DOHH2 (cell line): ENCODE measurements at regions not wholly inside any gene's neighbourhood (a gene's known extent, or its start where the extent isn't known, plus 50 kb on each side); places are given as distances from the start of the nearest gene placed in this dataset.

Source experiments
- H3F3A ChIP-seq: fragments of 200-600 bp; sonication (generic), shearing (Covaris generic); 2 replicates; pipeline ENCODE4 v1.6.0; 2016; ENCODE audit warnings: antibody characterized with exemption, mild to moderate bottlenecking; ENCODE audit not compliant: control insufficient read depth, insufficient read depth
- H3K27ac ChIP-seq: fragments of 200-600 bp; sonication (generic); 2 replicates; pipeline ENCODE4 v1.5.1; 2014; ENCODE audit warnings: low read depth, mild to moderate bottlenecking, low read length, moderate library complexity
- H3K27me3 ChIP-seq: fragments of 200-600 bp; sonication (generic); 2 replicates; pipeline ENCODE4 v1.6.1; 2014; ENCODE audit warnings: mild to moderate bottlenecking, low read length, mixed read lengths; ENCODE audit not compliant: control insufficient read depth
- H3K36me3 ChIP-seq: fragments of 200-600 bp; sonication (generic); 2 replicates; pipeline ENCODE4 v1.6.1; 2014; ENCODE audit warnings: mild to moderate bottlenecking, low read length, moderate library complexity, mixed read lengths; ENCODE audit not compliant: control insufficient read depth
- H3K4me1 ChIP-seq: fragments of 200-600 bp; sonication (generic); 2 replicates; pipeline ENCODE4 v1.6.1; 2014; ENCODE audit warnings: mild to moderate bottlenecking, low read length, mixed read lengths; ENCODE audit not compliant: control insufficient read depth
- H3K4me2 ChIP-seq: fragments of 200-600 bp; sonication (generic); 2 replicates; pipeline ENCODE4 v1.6.0; 2014; ENCODE audit warnings: mild to moderate bottlenecking, low read length, moderate library complexity
- H3K4me3 ChIP-seq: fragments of 200-600 bp; sonication (generic); 2 replicates; pipeline ENCODE4 v1.5.1; 2014; ENCODE audit warnings: mild to moderate bottlenecking, low read length, mixed read lengths
- H3K79me2 ChIP-seq: fragments of 200-600 bp; sonication (generic); 2 replicates; pipeline ENCODE4 v1.6.1; 2014; ENCODE audit warnings: mild to moderate bottlenecking, low read length, mixed read lengths; ENCODE audit not compliant: control insufficient read depth
- H3K9me2 ChIP-seq: fragments of 200-600 bp; sonication (generic); replicated peaks from 2 replicates; pipeline ENCODE4 v1.6.1; 2014; ENCODE audit warnings: mild to moderate bottlenecking, low read length, mixed read lengths; ENCODE audit not compliant: control insufficient read depth
- H3K9me3 ChIP-seq: fragments of 200-600 bp; sonication (generic); 2 replicates; pipeline ENCODE4 v1.6.1; 2014; ENCODE audit warnings: antibody characterized with exemption, low read length, mixed read lengths; ENCODE audit not compliant: control insufficient read depth, insufficient read depth
- H4K20me1 ChIP-seq: fragments of 200-600 bp; sonication (generic); 2 replicates; pipeline ENCODE4 v1.6.0; 2014; ENCODE audit warnings: low read depth, mild to moderate bottlenecking, antibody characterized with exemption, low read length, moderate library complexity; ENCODE audit not compliant: control insufficient read depth, insufficient read depth
- CTCF ChIP-seq: fragments of 200-600 bp; sonication (generic); IDR thresholded peaks from one replicate; pipeline ENCODE4 v1.5.1; 2014; ENCODE audit warnings: antibody characterized with exemption, mild to moderate bottlenecking, low read depth, low read length; ENCODE audit not compliant: poor library complexity, severe bottlenecking
- EZH2phosphoT487 ChIP-seq: fragments of 200-600 bp; sonication (generic); IDR thresholded peaks from 2 replicates; pipeline ENCODE4 v1.6.1; 2017; ENCODE audit warnings: borderline replicate concordance, mild to moderate bottlenecking, antibody characterized with exemption, low read length, moderate library complexity, mixed read lengths

GRCh38 chr9:109604781-109605180 lies 106.7 kb upstream of the PTPN3 start:
- Histone ChIP-seq H3K27me3 (0 out of 2 replicates have a peak, but pooled peaks cover 6% of the 10 kb centered on the region), H3K4me3 (no peak overlapping the region), H3K4me2 (no peak overlapping the region), H4K20me1 (no peaks in the 10 kb centered on the region), H3F3A (no peaks in the 10 kb centered on the region), H3K9me3 (no peaks in the 10 kb centered on the region), H3K27ac (no peak overlapping the region), H3K4me1 (no peaks in the 10 kb centered on the region), H3K9me2 (no peaks in the 10 kb centered on the region), H3K36me3 (no peaks in the 10 kb centered on the region), H3K79me2 (no peaks in the 10 kb centered on the region)
- TF ChIP-seq CTCF: no peak
- no peak for TF ChIP-seq EZH2phosphoT487

GRCh38 chr9:109609060-109609459 lies 111.0 kb upstream of the PTPN3 start:
- Histone ChIP-seq H3K27me3 (no peaks in the 10 kb centered on the region), H3K4me1 (no peaks in the 10 kb centered on the region), H3F3A (no peaks in the 10 kb centered on the region), H3K79me2 (no peaks in the 10 kb centered on the region), H3K4me3 (no peak overlapping the region), H3K4me2 (no peak overlapping the region), H3K9me2 (no peaks in the 10 kb centered on the region), H3K9me3 (no peaks in the 10 kb centered on the region), H3K27ac (no peak overlapping the region), H3K36me3 (no peaks in the 10 kb centered on the region), H4K20me1 (no peaks in the 10 kb centered on the region)
- TF ChIP-seq EZH2phosphoT487: no peak
- TF ChIP-seq CTCF: no peak

GRCh38 chr9:109616571-109617120 lies 118.5 kb upstream of the PTPN3 start:
- TF ChIP-seq CTCF: no peak
- no peak for TF ChIP-seq EZH2phosphoT487
- Histone ChIP-seq H3K27me3 (no peaks in the 10 kb centered on the region), H3K27ac (no peak overlapping the region), H4K20me1 (no peaks in the 10 kb centered on the region), H3K4me3 (no peak overlapping the region), H3K79me2 (no peaks in the 10 kb centered on the region), H3K4me1 (no peaks in the 10 kb centered on the region), H3K9me2 (no peaks in the 10 kb centered on the region), H3K9me3 (no peaks in the 10 kb centered on the region), H3K36me3 (no peaks in the 10 kb centered on the region), H3K4me2 (no peak overlapping the region), H3F3A (no peaks in the 10 kb centered on the region)
